Activated naive CD8-positive, alpha-beta T cell treated with anti-CD3 and anti-CD28 coated beads, Interleukin-2, amount 50 U/mL, for 24 hours (primary cell): ENCODE measurements at regions not wholly inside any gene's neighbourhood (a gene's known extent, or its start where the extent isn't known, plus 50 kb on each side); places are given as distances from the start of the nearest gene placed in this dataset.

ENCODE experiments used
- ATAC-seq: fragments of 150-1000 bp; cut with Tn5 transposase; one replicate; pipeline ENCODE4 v1.10.0; 2021
- DNase-seq: peaks from one replicate; pipeline ENCODE4 v3.0.0; 2021
- H3K27ac Mint-ChIP-seq: one replicate; pipeline ENCODE4 v1.8.0; 2021; ENCODE audit warnings: mild to moderate bottlenecking, mixed read lengths
- H3K27me3 Mint-ChIP-seq: one replicate; pipeline ENCODE4 v1.8.0; 2021; ENCODE audit warnings: mixed read lengths
- H3K36me3 Mint-ChIP-seq: one replicate; pipeline ENCODE4 v1.8.0; 2021; ENCODE audit warnings: low read depth, mixed read lengths
- H3K4me1 Mint-ChIP-seq: one replicate; pipeline ENCODE4 v1.8.0; 2021; ENCODE audit warnings: mixed read lengths
- H3K4me3 Mint-ChIP-seq: one replicate; pipeline ENCODE4 v1.8.0; 2021; ENCODE audit warnings: mild to moderate bottlenecking, moderate library complexity, mixed read lengths
- H3K9me3 Mint-ChIP-seq: one replicate; pipeline ENCODE4 v1.8.0; 2021; ENCODE audit warnings: mixed read lengths

GRCh38 chr2:200746301-200746700, 65.4 kb upstream of the BZW1 start:
- Mint-ChIP-seq H3K27ac (no peak overlapping the region), H3K27me3 (no peaks in the 10 kb centered on the region), H3K4me3 (no peak overlapping the region), H3K4me1 (no peaks in the 10 kb centered on the region), H3K36me3 (no peaks in the 10 kb centered on the region), H3K9me3 (no peaks in the 10 kb centered on the region)
- ATAC-seq (no peak), DNase-seq (no peak)

GRCh38 chr2:200747668-200748618, 63.8 kb upstream of the BZW1 start:
- DNase-seq (no peak), ATAC-seq (no peak)
- H3K27ac Mint-ChIP-seq: no peak overlapping the region
- H3K36me3 Mint-ChIP-seq: no peaks in the 10 kb centered on the region
- H3K9me3 Mint-ChIP-seq: no peaks in the 10 kb centered on the region
- H3K4me3 Mint-ChIP-seq: no peak overlapping the region
- H3K27me3 Mint-ChIP-seq: no peaks in the 10 kb centered on the region
- no peaks in the 10 kb centered on the region for H3K4me1 Mint-ChIP-seq

- ATAC-seq (no peak), DNase-seq (no peak)
- Mint-ChIP-seq H3K4me1 (no peaks in the 10 kb centered on the region), H3K27ac (no peak overlapping the region), H3K4me3 (no peak overlapping the region), H3K9me3 (no peaks in the 10 kb centered on the region), H3K36me3 (no peaks in the 10 kb centered on the region), H3K27me3 (no peaks in the 10 kb centered on the region)
Measured at GRCh38 chr2:200748779-200749178, 62.9 kb upstream of the BZW1 start.

- no peaks in the 10 kb centered on the region for H3K27me3 Mint-ChIP-seq
- no peak overlapping the region for H3K4me3 Mint-ChIP-seq
- no peaks in the 10 kb centered on the region for H3K36me3 Mint-ChIP-seq
- DNase-seq: no peak
- no peaks in the 10 kb centered on the region for H3K9me3 Mint-ChIP-seq
- no peaks in the 10 kb centered on the region for H3K4me1 Mint-ChIP-seq
- H3K27ac Mint-ChIP-seq: no peak overlapping the region
- ATAC-seq: no peak
Measured at GRCh38 chr2:200749631-200750322, 61.9 kb upstream of the BZW1 start.

GRCh38 chr2:200750323-200750910, 61.3 kb upstream of the BZW1 start:
- no peaks in the 10 kb centered on the region for H3K4me1 Mint-ChIP-seq
- ATAC-seq (no peak), DNase-seq (no peak)
- H3K36me3 Mint-ChIP-seq: no peaks in the 10 kb centered on the region
- no peaks in the 10 kb centered on the region for H3K9me3 Mint-ChIP-seq
- no peaks in the 10 kb centered on the region for H3K27me3 Mint-ChIP-seq
- H3K4me3 Mint-ChIP-seq: no peak overlapping the region
- no peak overlapping the region for H3K27ac Mint-ChIP-seq

- Mint-ChIP-seq H3K36me3 (no peaks in the 10 kb centered on the region), H3K9me3 (no peaks in the 10 kb centered on the region), H3K4me3 (no peak overlapping the region), H3K27me3 (no peaks in the 10 kb centered on the region), H3K27ac (no peak overlapping the region), H3K4me1 (no peaks in the 10 kb centered on the region)
- ATAC-seq (no peak), DNase-seq (no peak)
Measured at GRCh38 chr2:200751786-200752185, 59.9 kb upstream of the BZW1 start.

- Mint-ChIP-seq H3K9me3 (no peaks in the 10 kb centered on the region), H3K4me1 (no peaks in the 10 kb centered on the region), H3K4me3 (no peak overlapping the region), H3K27ac (no peak overlapping the region), H3K36me3 (no peaks in the 10 kb centered on the region), H3K27me3 (no peaks in the 10 kb centered on the region)
- DNase-seq: no peak
- ATAC-seq: no peak
Measured at GRCh38 chr2:200752332-200752731, 59.4 kb upstream of the BZW1 start.

- Mint-ChIP-seq H3K36me3 (no peaks in the 10 kb centered on the region), H3K4me3 (no peak overlapping the region), H3K27ac (no peak overlapping the region), H3K9me3 (no peaks in the 10 kb centered on the region), H3K4me1 (no peaks in the 10 kb centered on the region), H3K27me3 (no peaks in the 10 kb centered on the region)
- DNase-seq (no peak), ATAC-seq (no peak)
Measured at GRCh38 chr2:200752835-200753234, 58.9 kb upstream of the BZW1 start.

- H3K27ac Mint-ChIP-seq: no peak overlapping the region
- no peak overlapping the region for H3K4me3 Mint-ChIP-seq
- no peaks in the 10 kb centered on the region for H3K36me3 Mint-ChIP-seq
Measured at GRCh38 chr2:200756618-200757321, 54.9 kb upstream of the BZW1 start.

GRCh38 chr2:200757399-200757798, 54.3 kb upstream of the BZW1 start:
- H3K27me3 Mint-ChIP-seq: peaks cover 3% of the 10 kb centered on the region
- H3K36me3 Mint-ChIP-seq: no peaks in the 10 kb centered on the region
- no peak overlapping the region for H3K27ac Mint-ChIP-seq
- no peaks in the 10 kb centered on the region for H3K4me1 Mint-ChIP-seq
- no peaks in the 10 kb centered on the region for H3K9me3 Mint-ChIP-seq
- ATAC-seq (no peak), DNase-seq (no peak)
- no peak overlapping the region for H3K4me3 Mint-ChIP-seq

More at GRCh38 chr2:200756618-200757321, 54.9 kb upstream of the BZW1 start:
- no peaks in the 10 kb centered on the region for H3K9me3 Mint-ChIP-seq
- DNase-seq (no peak), ATAC-seq (no peak)
- H3K27me3 Mint-ChIP-seq: peaks cover 3% of the 10 kb centered on the region
- no peaks in the 10 kb centered on the region for H3K4me1 Mint-ChIP-seq

GRCh38 chr2:200758341-200758740, 53.4 kb upstream of the BZW1 start:
- no peak overlapping the region for H3K27ac Mint-ChIP-seq
- no peaks in the 10 kb centered on the region for H3K36me3 Mint-ChIP-seq
- no peak overlapping the region for H3K4me3 Mint-ChIP-seq
- H3K9me3 Mint-ChIP-seq: no peaks in the 10 kb centered on the region
- peaks cover 3% of the 10 kb centered on the region for H3K27me3 Mint-ChIP-seq
- DNase-seq: no peak
- peaks cover 1% of the 10 kb centered on the region for H3K4me1 Mint-ChIP-seq
- ATAC-seq: no peak

GRCh38 chr2:200761266-200761665, 50.4 kb upstream of the BZW1 start:
- DNase-seq: no peak
- H3K4me1 Mint-ChIP-seq: peaks cover 26% of the 10 kb centered on the region
- H3K36me3 Mint-ChIP-seq: no peaks in the 10 kb centered on the region
- H3K27ac Mint-ChIP-seq: no peak overlapping the region
- H3K4me3 Mint-ChIP-seq: no peak overlapping the region
- peaks cover 3% of the 10 kb centered on the region for H3K27me3 Mint-ChIP-seq
- no peak for ATAC-seq
- no peaks in the 10 kb centered on the region for H3K9me3 Mint-ChIP-seq
